NCI-H524 treated with DMSO at 0.1 percent for 48 hours (cell line): ENCODE measurements at regions not wholly inside any gene's neighbourhood (a gene's known extent, or its start where the extent isn't known, plus 50 kb on each side); places are given as distances from the start of the nearest gene placed in this dataset.

Experiments used
- DNase-seq: peaks from one replicate; lab custom pipeline; 2025; lab: John Stamatoyannopoulos, UW

- DNase-seq = no peak
Observed at GRCh38 chr1:72649991-72650390, 367.7 kb upstream of the NEGR1 start.

GRCh38 chr1:72649211-72649888 is 367.0 kb upstream of the NEGR1 start:
- DNase-seq = no peak

GRCh38 chr1:72648465-72648864 is 366.1 kb upstream of the NEGR1 start:
- no peak for DNase-seq

GRCh38 chr1:72643142-72643541 is 360.8 kb upstream of the NEGR1 start:
- DNase-seq = no peak

GRCh38 chr1:72637593-72637992 is 355.3 kb upstream of the NEGR1 start:
- no peak for DNase-seq

- no peak for DNase-seq
Observed at GRCh38 chr1:72636631-72637030, 354.3 kb upstream of the NEGR1 start.

GRCh38 chr1:72635719-72636118 is 353.4 kb upstream of the NEGR1 start:
- no peak for DNase-seq

GRCh38 chr1:72634946-72635345 is 352.6 kb upstream of the NEGR1 start:
- DNase-seq = no peak

- DNase-seq = no peak
Observed at GRCh38 chr1:72631449-72631848, 349.1 kb upstream of the NEGR1 start.

- DNase-seq = peak; percentile 27
Observed at GRCh38 chr1:72623299-72623708, 341.0 kb upstream of the NEGR1 start.

GRCh38 chr1:72620453-72620852 is 338.1 kb upstream of the NEGR1 start:
- DNase-seq = no peak

- no peak for DNase-seq
Observed at GRCh38 chr1:72606216-72606810, 324.0 kb upstream of the NEGR1 start.

GRCh38 chr1:72601035-72601674 is 318.8 kb upstream of the NEGR1 start:
- DNase-seq = no peak

GRCh38 chr1:72586023-72586685 is 303.8 kb upstream of the NEGR1 start:
- DNase-seq = no peak

- DNase-seq = no peak
Observed at GRCh38 chr1:72579629-72580028, 297.3 kb upstream of the NEGR1 start.

- DNase-seq = no peak
Observed at GRCh38 chr1:72570815-72571214, 288.5 kb upstream of the NEGR1 start.

GRCh38 chr1:72568113-72568512 is 285.8 kb upstream of the NEGR1 start:
- no peak for DNase-seq

- no peak for DNase-seq
Observed at GRCh38 chr1:72567521-72567920, 285.2 kb upstream of the NEGR1 start.

- no peak for DNase-seq
Observed at GRCh38 chr1:72564749-72565148, 282.4 kb upstream of the NEGR1 start.

- DNase-seq = no peak
Observed at GRCh38 chr1:72557446-72558049, 275.2 kb upstream of the NEGR1 start.

- peak; percentile 1 for DNase-seq
Observed at GRCh38 chr1:72547412-72547811, 265.1 kb upstream of the NEGR1 start.

GRCh38 chr1:72540674-72541073 is 258.3 kb upstream of the NEGR1 start:
- DNase-seq = no peak

GRCh38 chr1:72535470-72535869 is 253.1 kb upstream of the NEGR1 start:
- no peak for DNase-seq
